ENCODE measurements at regions not wholly inside any gene's neighbourhood (a gene's known extent, or its start where the extent isn't known, plus 50 kb on each side); places are given as distances from the start of the nearest gene placed in this dataset.

DNA sequence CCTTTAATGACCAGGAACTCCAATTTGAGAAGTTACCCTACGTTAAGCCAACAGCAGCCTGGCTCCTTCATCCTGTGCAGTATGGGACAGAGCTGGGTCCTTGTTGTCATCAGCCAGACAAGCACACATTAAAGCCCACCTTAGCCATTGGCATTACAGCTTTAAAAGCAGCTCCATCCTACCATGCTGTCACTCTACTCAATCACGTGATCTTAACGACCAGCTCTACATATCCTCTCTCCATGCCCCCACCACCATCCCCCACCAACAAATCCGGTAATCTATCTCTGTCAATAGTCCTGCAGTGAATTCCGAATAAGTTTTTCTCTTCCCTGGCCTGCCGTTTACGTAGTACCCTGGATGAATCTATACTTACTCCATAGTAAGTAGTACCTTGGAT is 82.9 kb upstream of the DGKG start:
- CTCF ChIA-PET: no interaction called here

More for the DNA sequence above, 82.9 kb upstream of the DGKG start:
- Histone ChIP-seq H3K4me3 (replicated peaks in 1 of 3; ENCODE audit: insufficient read depth in 1 of 3, low read depth in 1 of 3, low read length in 3 of 3) (no peak overlapping the region), H3K4me2 (ENCODE audit: insufficient read depth, low read length) (no peak overlapping the region), H3K79me2 (ENCODE audit: control insufficient read depth, insufficient read depth, low read length) (no peaks in the 10 kb centered on the region), H3K9me1 (replicated peaks; ENCODE audit: control insufficient read depth, extremely low read depth, insufficient read depth, low read length) (no peaks in the 10 kb centered on the region), H3K4me1 (ENCODE audit: control insufficient read depth, extremely low read depth, insufficient read depth, low read length) (no peaks in the 10 kb centered on the region), H2AFZ (ENCODE audit: low read depth, low read length) (no peak overlapping the region), H3K27ac (ENCODE audit: insufficient read depth, low read depth, low read length) (no peak overlapping the region), H3K36me3 (ENCODE audit: control insufficient read depth in 2 of 2, extremely low read depth in 1 of 2, insufficient read depth in 2 of 2, low read length in 2 of 2) (no peaks in the 10 kb centered on the region), H3K27me3 (ENCODE audit: control insufficient read depth in 2 of 2, insufficient read depth in 2 of 2, low read length in 2 of 2) (peaks cover 0 to 2% of the 10 kb centered on the region in 2 experiments), H3K9ac (replicated peaks; ENCODE audit: extremely low read depth, insufficient read depth, low read length) (no peak overlapping the region), H4K20me1 (replicated peaks; ENCODE audit: control insufficient read depth, extremely low read depth, insufficient read depth, low read length) (no peaks in the 10 kb centered on the region), H3K9me3 (replicated peaks; ENCODE audit: control insufficient read depth, insufficient read depth, low read length) (no peaks in the 10 kb centered on the region)
- dilution Hi-C loops (cut with MboI; ENCODE audit: extremely low pct_ligation_motif_present, low sequenced_read_pairs) (no loop called here), intact Hi-C loops (cut with micrococcal nuclease) (no loop called here)
- FAIRE-seq: no peak
- no peak for TF ChIP-seq JUN (IDR thresholded peaks at IDR 0.05; ENCODE audit: borderline replicate concordance, insufficient read depth, insufficient read length, low read depth)
- no peak for TF ChIP-seq EZH2 (IDR thresholded peaks at IDR 0.05; ENCODE audit: borderline replicate concordance, low read depth, low read length, severe bottlenecking)
- TF ChIP-seq, protein P1, sequence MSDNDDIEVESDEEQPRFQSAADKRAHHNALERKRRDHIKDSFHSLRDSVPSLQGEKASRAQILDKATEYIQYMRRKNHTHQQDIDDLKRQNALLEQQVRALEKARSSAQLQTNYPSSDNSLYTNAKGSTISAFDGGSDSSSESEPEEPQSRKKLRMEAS (IDR thresholded peaks at IDR 0.05; ENCODE audit: insufficient read depth, insufficient read length): no peak
- TF ChIP-seq POLR2AphosphoS5 (IDR thresholded peaks at IDR 0.05; ENCODE audit: insufficient read depth, low read depth, low read length): no peak
- no peak for TF ChIP-seq GATA2 (IDR thresholded peaks at IDR 0.05; ENCODE audit: insufficient read depth, insufficient read length, low read depth, low read length)
- no peak for TF ChIP-seq POLR2A (IDR thresholded peaks at IDR 0.05; ENCODE audit: low read depth, low read length)
- TF ChIP-seq, protein P2, sequence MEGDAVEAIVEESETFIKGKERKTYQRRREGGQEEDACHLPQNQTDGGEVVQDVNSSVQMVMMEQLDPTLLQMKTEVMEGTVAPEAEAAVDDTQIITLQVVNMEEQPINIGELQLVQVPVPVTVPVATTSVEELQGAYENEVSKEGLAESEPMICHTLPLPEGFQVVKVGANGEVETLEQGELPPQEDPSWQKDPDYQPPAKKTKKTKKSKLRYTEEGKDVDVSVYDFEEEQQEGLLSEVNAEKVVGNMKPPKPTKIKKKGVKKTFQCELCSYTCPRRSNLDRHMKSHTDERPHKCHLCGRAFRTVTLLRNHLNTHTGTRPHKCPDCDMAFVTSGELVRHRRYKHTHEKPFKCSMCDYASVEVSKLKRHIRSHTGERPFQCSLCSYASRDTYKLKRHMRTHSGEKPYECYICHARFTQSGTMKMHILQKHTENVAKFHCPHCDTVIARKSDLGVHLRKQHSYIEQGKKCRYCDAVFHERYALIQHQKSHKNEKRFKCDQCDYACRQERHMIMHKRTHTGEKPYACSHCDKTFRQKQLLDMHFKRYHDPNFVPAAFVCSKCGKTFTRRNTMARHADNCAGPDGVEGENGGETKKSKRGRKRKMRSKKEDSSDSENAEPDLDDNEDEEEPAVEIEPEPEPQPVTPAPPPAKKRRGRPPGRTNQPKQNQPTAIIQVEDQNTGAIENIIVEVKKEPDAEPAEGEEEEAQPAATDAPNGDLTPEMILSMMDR (IDR thresholded peaks at IDR 0.05; ENCODE audit: extremely low read depth in 1 of 2, insufficient read depth in 1 of 2, low read depth in 1 of 2, low read length in 2 of 2): no peak
- no peak for TF ChIP-seq MYC (IDR thresholded peaks at IDR 0.05; ENCODE audit: low read depth, low read length)
- no peak for TF ChIP-seq FOS (IDR thresholded peaks at IDR 0.05; ENCODE audit: borderline replicate concordance, insufficient read depth, low read length)
- POLR2A ChIA-PET: no interaction called here
- no TSS peak for BruUV-seq (replicated peaks)
- DNase-seq (ENCODE audit: low read depth, low spot score): no peak
